ENCODE measurements at regions not wholly inside any gene's neighbourhood (a gene's known extent, or its start where the extent isn't known, plus 50 kb on each side); places are given as distances from the start of the nearest gene placed in this dataset.

DNA sequence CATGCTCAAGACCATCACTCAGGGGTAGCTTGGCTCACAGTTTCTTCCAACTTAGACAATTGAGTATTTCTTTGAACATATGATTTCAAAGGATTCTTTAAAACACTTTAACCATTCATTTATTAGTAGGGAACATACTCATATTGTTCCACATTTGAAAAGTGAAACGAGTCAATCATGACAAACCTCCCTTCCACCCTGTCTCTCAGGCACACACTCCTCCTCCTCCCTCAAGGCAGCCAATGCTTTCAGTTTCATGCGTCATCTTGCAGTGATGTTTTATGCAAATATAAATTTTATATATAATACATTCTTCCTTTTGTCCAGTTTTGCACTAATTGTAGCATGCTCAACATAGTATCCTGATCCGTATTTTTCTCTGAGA, 126.0 kb upstream of the BOD1 start:
- H3K36me3 ChIP-seq (ENCODE audit: control insufficient read depth, insufficient read depth, low read length): no peaks in the 10 kb centered on the region
- no peak overlapping the region for H3K4me3 ChIP-seq (ENCODE audit: low read depth, low read length)
- DNase-seq (ENCODE audit: low read depth): no peak
- no peaks in the 10 kb centered on the region for H3K27me3 ChIP-seq (ENCODE audit: control insufficient read depth, insufficient read depth, low read length)
- TF ChIP-seq, protein P1, sequence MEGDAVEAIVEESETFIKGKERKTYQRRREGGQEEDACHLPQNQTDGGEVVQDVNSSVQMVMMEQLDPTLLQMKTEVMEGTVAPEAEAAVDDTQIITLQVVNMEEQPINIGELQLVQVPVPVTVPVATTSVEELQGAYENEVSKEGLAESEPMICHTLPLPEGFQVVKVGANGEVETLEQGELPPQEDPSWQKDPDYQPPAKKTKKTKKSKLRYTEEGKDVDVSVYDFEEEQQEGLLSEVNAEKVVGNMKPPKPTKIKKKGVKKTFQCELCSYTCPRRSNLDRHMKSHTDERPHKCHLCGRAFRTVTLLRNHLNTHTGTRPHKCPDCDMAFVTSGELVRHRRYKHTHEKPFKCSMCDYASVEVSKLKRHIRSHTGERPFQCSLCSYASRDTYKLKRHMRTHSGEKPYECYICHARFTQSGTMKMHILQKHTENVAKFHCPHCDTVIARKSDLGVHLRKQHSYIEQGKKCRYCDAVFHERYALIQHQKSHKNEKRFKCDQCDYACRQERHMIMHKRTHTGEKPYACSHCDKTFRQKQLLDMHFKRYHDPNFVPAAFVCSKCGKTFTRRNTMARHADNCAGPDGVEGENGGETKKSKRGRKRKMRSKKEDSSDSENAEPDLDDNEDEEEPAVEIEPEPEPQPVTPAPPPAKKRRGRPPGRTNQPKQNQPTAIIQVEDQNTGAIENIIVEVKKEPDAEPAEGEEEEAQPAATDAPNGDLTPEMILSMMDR (IDR thresholded peaks at IDR 0.05; ENCODE audit: insufficient read depth, low read length, poor library complexity, severe bottlenecking): no peak

DNA sequence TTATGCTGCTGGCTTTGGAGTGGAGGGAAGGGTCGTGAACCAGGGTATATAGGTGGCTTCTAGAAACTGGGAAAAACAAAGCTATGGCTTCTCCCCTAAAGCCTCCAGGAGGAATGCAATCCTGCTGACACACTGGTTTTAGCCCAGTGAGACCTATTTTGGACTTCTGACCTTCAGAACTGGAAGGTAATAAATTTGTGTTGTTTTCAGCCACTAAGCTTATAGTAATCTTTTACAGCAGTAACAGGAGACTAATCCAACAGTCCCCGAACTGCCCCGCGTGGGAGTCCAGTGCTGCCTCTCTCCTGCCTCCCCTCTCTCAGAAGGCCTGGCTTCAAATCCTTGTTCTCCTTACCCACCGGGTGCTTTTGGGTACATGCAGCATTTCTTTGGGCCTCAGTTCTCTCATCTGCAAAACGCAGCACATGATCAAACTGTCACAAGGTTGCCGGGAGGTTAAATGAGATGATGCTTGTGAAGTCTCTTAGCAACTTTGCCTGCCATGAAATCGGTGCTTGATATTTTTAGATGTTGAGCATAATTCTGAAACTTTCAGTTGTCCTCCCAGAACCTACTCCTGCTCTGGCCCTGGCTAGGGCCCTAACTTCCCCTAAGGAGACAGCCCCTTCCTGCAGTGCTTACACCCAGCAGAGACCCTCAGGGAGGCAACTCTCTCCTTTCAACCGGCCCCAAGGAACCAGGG, 127.3 kb upstream of the BOD1 start:
- no peak for DNase-seq (ENCODE audit: low read depth)
- TF ChIP-seq, protein P1 (IDR thresholded peaks at IDR 0.05; ENCODE audit: insufficient read depth, low read length, poor library complexity, severe bottlenecking): no peak
- H3K36me3 ChIP-seq (ENCODE audit: control insufficient read depth, insufficient read depth, low read length): no peaks in the 10 kb centered on the region
- H3K4me3 ChIP-seq (ENCODE audit: low read depth, low read length): no peak overlapping the region
- H3K27me3 ChIP-seq (ENCODE audit: control insufficient read depth, insufficient read depth, low read length): no peaks in the 10 kb centered on the region

- Histone ChIP-seq H3K27me3 (ENCODE audit: control insufficient read depth, insufficient read depth, low read length) (no peaks in the 10 kb centered on the region), H3K4me3 (ENCODE audit: low read depth, low read length) (no peak overlapping the region), H3K36me3 (ENCODE audit: control insufficient read depth, insufficient read depth, low read length) (no peaks in the 10 kb centered on the region)
- TF ChIP-seq, protein P1 (IDR thresholded peaks at IDR 0.05; ENCODE audit: insufficient read depth, low read length, poor library complexity, severe bottlenecking): no peak
- no peak for DNase-seq (ENCODE audit: low read depth)
These were observed 128.1 kb upstream of the BOD1 start for GRCh38 chr5:173744551-173744950.

DNA sequence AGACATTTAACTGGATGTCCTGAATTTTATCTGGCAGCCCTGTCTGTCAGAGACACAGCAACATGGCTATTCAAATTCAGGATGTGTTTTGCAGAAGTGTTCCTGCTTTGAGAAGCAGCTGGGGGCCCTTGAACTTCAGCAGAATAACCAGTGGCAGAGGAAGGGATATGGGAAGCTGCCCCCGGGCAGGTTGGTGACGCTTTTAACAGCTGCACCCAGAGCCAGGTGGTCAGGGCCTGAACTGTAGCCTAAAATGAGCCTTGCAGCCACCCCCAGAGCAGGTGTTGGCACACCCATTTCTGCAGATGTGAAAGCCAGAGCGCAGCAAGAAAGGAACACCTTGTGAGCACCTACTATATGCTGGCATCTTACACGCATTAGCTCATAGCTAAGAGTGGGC, 128.7 kb upstream of the BOD1 start:
- Histone ChIP-seq H3K4me3 (ENCODE audit: low read depth, low read length) (no peak overlapping the region), H3K27me3 (ENCODE audit: control insufficient read depth, insufficient read depth, low read length) (no peaks in the 10 kb centered on the region), H3K36me3 (ENCODE audit: control insufficient read depth, insufficient read depth, low read length) (no peaks in the 10 kb centered on the region)
- TF ChIP-seq, protein P1 (IDR thresholded peaks at IDR 0.05; ENCODE audit: insufficient read depth, low read length, poor library complexity, severe bottlenecking): no peak
- no peak for DNase-seq (ENCODE audit: low read depth)

- TF ChIP-seq, protein P1 (IDR thresholded peaks at IDR 0.05; ENCODE audit: insufficient read depth, low read length, poor library complexity, severe bottlenecking): no peak
- H3K27me3 ChIP-seq (ENCODE audit: control insufficient read depth, insufficient read depth, low read length): no peaks in the 10 kb centered on the region
- no peak for DNase-seq (ENCODE audit: low read depth)
- no peaks in the 10 kb centered on the region for H3K36me3 ChIP-seq (ENCODE audit: control insufficient read depth, insufficient read depth, low read length)
- no peak overlapping the region for H3K4me3 ChIP-seq (ENCODE audit: low read depth, low read length)
These were observed 129.1 kb upstream of the BOD1 start for GRCh38 chr5:173745557-173745956.

- TF ChIP-seq, protein P1 (IDR thresholded peaks at IDR 0.05; ENCODE audit: insufficient read depth, low read length, poor library complexity, severe bottlenecking): no peak
- DNase-seq (ENCODE audit: low read depth): no peak
- Histone ChIP-seq H3K4me3 (ENCODE audit: low read depth, low read length) (no peak overlapping the region), H3K27me3 (ENCODE audit: control insufficient read depth, insufficient read depth, low read length) (no peaks in the 10 kb centered on the region), H3K36me3 (ENCODE audit: control insufficient read depth, insufficient read depth, low read length) (no peaks in the 10 kb centered on the region)
These were observed 129.7 kb upstream of the BOD1 start for GRCh38 chr5:173746047-173746646.

All from kidney epithelial cell (primary cell).